ENCODE measurements at regions not wholly inside any gene's neighbourhood (a gene's known extent, or its start where the extent isn't known, plus 50 kb on each side); places are given as distances from the start of the nearest gene placed in this dataset.

DNA sequence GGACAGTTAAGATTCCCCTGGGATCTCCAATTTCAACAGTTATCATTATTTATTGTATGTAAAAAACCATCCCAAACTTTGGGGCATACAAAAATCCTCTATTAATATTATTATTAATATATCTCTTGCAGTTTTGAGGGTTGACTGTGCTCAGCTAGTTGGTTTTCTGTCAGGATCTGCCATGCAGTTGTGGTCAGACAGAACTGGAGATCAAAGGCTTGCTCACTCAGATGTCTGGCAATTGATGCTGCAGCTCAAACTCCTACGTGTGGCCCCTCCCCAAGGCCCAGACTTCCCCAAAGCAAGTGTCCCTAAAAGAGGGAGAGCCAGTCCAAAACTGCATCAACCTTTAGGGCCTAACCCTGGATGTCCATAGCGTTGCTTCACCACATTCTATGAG, 204.7 kb downstream of the TTC32 start:
- H3K27me3 ChIP-seq (ENCODE audit: insufficient read depth, low read depth) = no peaks in the 10 kb centered on the region
- TF ChIP-seq, protein P1, sequence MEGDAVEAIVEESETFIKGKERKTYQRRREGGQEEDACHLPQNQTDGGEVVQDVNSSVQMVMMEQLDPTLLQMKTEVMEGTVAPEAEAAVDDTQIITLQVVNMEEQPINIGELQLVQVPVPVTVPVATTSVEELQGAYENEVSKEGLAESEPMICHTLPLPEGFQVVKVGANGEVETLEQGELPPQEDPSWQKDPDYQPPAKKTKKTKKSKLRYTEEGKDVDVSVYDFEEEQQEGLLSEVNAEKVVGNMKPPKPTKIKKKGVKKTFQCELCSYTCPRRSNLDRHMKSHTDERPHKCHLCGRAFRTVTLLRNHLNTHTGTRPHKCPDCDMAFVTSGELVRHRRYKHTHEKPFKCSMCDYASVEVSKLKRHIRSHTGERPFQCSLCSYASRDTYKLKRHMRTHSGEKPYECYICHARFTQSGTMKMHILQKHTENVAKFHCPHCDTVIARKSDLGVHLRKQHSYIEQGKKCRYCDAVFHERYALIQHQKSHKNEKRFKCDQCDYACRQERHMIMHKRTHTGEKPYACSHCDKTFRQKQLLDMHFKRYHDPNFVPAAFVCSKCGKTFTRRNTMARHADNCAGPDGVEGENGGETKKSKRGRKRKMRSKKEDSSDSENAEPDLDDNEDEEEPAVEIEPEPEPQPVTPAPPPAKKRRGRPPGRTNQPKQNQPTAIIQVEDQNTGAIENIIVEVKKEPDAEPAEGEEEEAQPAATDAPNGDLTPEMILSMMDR (conservative IDR thresholded peaks at IDR 0.05; ENCODE audit: low read depth, low read length) = no peak
- H3K4me2 ChIP-seq = no peak overlapping the region
- H3K36me3 ChIP-seq (ENCODE audit: insufficient read depth) = no peaks in the 10 kb centered on the region
- H3K27ac ChIP-seq = no peak overlapping the region
- H2AFZ ChIP-seq (ENCODE audit: low read depth) = no peak overlapping the region
- H3K4me1 ChIP-seq (ENCODE audit: low read depth, poor library complexity, severe bottlenecking) = no peaks in the 10 kb centered on the region
- no peaks in the 10 kb centered on the region for H4K20me1 ChIP-seq (ENCODE audit: insufficient read depth)
- H3K9ac ChIP-seq = no peak overlapping the region
- H3K79me2 ChIP-seq (ENCODE audit: insufficient read depth, low read depth) = no peaks in the 10 kb centered on the region
- no peak overlapping the region for H3K4me3 ChIP-seq (IDR thresholded peaks at IDR 0.05; ENCODE audit: insufficient read depth, low read depth, low read length)

DNA sequence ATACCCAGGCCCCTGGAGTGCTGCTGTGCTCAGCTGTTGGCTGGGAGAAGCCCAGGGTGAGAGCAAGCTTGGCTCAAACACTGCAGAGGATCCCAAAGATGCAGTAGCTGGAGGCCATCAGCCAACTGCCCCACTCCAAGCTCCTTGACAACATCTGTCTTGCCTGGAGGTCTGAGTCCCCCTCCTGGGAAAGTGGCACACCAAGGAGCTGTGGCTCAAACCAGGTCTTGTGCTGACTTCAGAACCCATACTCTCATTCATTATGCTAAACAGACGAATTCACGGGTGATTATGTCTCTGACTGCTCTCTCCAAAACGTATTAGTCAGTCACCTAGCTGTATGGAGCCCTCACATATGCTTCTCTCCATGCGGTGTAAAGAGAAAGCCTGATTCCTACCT, 206.1 kb downstream of the TTC32 start:
- H2AFZ ChIP-seq (ENCODE audit: low read depth) = no peak overlapping the region
- no peaks in the 10 kb centered on the region for H3K36me3 ChIP-seq (ENCODE audit: insufficient read depth)
- no peak overlapping the region for H3K27ac ChIP-seq
- H3K4me2 ChIP-seq = no peak overlapping the region
- H3K27me3 ChIP-seq (ENCODE audit: insufficient read depth, low read depth) = no peaks in the 10 kb centered on the region
- TF ChIP-seq, protein P1 (conservative IDR thresholded peaks at IDR 0.05; ENCODE audit: low read depth, low read length) = no peak
- no peak overlapping the region for H3K9ac ChIP-seq
- no peaks in the 10 kb centered on the region for H3K79me2 ChIP-seq (ENCODE audit: insufficient read depth, low read depth)
- no peaks in the 10 kb centered on the region for H4K20me1 ChIP-seq (ENCODE audit: insufficient read depth)
- H3K4me3 ChIP-seq (IDR thresholded peaks at IDR 0.05; ENCODE audit: insufficient read depth, low read depth, low read length) = no peak overlapping the region
- H3K4me1 ChIP-seq (ENCODE audit: low read depth, poor library complexity, severe bottlenecking) = no peaks in the 10 kb centered on the region

- Histone ChIP-seq H3K79me2 (ENCODE audit: insufficient read depth, low read depth) (no peaks in the 10 kb centered on the region), H4K20me1 (ENCODE audit: insufficient read depth) (no peaks in the 10 kb centered on the region), H3K9ac (no peak overlapping the region), H3K4me1 (ENCODE audit: low read depth, poor library complexity, severe bottlenecking) (no peaks in the 10 kb centered on the region), H3K36me3 (ENCODE audit: insufficient read depth) (no peaks in the 10 kb centered on the region), H3K4me3 (IDR thresholded peaks at IDR 0.05; ENCODE audit: insufficient read depth, low read depth, low read length) (no peak overlapping the region), H3K27me3 (ENCODE audit: insufficient read depth, low read depth) (no peaks in the 10 kb centered on the region), H3K27ac (no peak overlapping the region), H2AFZ (ENCODE audit: low read depth) (no peak overlapping the region), H3K4me2 (no peak overlapping the region)
- TF ChIP-seq, protein P1 (conservative IDR thresholded peaks at IDR 0.05; ENCODE audit: low read depth, low read length) = no peak
These were observed 209.9 kb downstream of the TTC32 start for GRCh38 chr2:19691892-19692291.

DNA sequence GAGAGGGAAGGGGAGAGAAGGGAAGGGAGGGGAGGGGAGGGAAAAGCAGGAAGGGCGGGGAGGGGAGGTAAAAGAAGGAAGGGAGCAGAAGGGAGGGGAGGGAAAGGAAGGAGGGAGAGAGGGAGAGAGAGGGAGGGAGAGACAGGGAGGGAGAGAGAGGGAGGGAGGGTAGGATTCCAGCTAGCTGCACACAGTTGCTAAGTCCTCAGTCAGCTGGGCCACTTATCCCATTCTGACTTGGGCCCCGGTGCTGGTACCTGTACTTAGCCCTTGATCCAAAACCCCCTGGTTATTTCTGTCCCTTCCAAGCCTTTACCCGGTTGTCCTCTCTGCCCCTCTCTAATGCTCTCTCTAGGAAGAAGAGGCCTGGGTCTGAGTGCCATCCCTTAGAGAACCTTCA, 211.4 kb downstream of the TTC32 start:
- H4K20me1 ChIP-seq (ENCODE audit: insufficient read depth) = no peaks in the 10 kb centered on the region
- no peak overlapping the region for H3K9ac ChIP-seq
- H3K79me2 ChIP-seq (ENCODE audit: insufficient read depth, low read depth) = no peaks in the 10 kb centered on the region
- TF ChIP-seq, protein P1 (conservative IDR thresholded peaks at IDR 0.05; ENCODE audit: low read depth, low read length) = no peak
- H3K4me2 ChIP-seq = no peak overlapping the region
- no peak overlapping the region for H3K27ac ChIP-seq
- H3K4me1 ChIP-seq (ENCODE audit: low read depth, poor library complexity, severe bottlenecking) = no peaks in the 10 kb centered on the region
- H3K4me3 ChIP-seq (IDR thresholded peaks at IDR 0.05; ENCODE audit: insufficient read depth, low read depth, low read length) = no peak overlapping the region
- no peaks in the 10 kb centered on the region for H3K27me3 ChIP-seq (ENCODE audit: insufficient read depth, low read depth)
- no peaks in the 10 kb centered on the region for H3K36me3 ChIP-seq (ENCODE audit: insufficient read depth)
- H2AFZ ChIP-seq (ENCODE audit: low read depth) = no peak overlapping the region

Measured in KMS-11 (cell line).